NCI-H2196 treated with DMSO at 0.1 percent for 48 hours (cell line): ENCODE measurements at regions not wholly inside any gene's neighbourhood (a gene's known extent, or its start where the extent isn't known, plus 50 kb on each side); places are given as distances from the start of the nearest gene placed in this dataset.

Experiments used
- DNase-seq: peaks from one replicate; lab custom pipeline; 2025; ENCODE audit not compliant: unreplicated experiment; lab: John Stamatoyannopoulos, UW

DNA sequence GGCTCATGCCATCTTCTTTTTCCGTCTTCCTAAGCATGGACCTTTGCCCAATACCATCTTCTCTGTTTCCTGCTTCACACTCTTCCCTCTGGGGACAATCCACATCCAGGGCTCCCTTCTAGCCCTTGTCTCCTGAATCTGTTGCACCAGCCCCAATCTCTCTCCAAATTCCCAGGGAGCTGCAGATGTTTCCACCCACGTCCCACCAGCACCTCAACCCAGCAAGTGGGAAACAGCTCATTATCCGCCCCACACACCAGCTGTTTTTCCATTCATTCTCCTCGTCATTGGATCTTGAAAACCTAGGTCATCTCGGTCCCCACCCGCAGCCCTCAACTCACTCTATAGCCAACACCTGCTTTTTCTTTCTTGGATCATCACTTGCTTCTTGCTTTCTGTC is 185.0 kb upstream of the CDYL start:
- no peak for DNase-seq

DNA sequence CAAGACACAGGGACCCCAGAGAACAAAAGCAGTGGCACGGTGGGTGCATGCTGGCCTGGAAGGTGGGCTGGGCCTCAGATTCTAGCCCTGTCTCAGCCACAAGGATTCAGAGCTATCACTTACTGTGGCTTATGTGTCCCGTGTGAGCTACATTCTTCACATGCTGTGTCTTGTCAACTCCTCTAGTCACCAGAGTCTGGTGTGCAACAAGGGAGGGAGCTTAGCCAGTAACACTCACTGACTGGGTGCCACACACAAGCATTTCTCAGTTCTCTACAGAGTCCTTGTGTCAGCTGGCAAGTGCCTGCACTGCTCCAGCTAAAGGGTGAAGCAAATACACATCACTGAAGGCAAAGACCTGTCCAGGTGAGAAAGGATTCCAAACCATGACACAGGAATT is 186.9 kb upstream of the CDYL start:
- no peak for DNase-seq

DNA sequence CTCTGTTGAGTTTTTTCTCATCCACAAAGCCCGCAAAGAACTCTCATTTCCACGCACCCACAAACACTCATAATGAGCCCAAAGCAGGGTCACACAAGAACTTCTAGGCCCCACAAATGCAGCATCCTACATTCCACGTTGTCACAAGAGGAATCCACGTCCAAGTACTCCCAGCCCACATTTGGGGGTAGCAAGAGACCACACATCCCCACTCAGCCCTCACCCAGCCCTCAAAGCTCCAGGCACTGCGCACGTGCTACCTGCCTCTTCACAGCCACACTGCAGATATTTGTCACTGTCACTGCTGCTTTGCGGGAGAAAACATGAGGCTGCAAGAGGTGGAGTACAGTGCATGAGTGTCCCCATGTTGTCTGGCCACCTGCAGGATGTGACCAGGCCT is 187.6 kb upstream of the CDYL start:
- DNase-seq, result no peak

DNA sequence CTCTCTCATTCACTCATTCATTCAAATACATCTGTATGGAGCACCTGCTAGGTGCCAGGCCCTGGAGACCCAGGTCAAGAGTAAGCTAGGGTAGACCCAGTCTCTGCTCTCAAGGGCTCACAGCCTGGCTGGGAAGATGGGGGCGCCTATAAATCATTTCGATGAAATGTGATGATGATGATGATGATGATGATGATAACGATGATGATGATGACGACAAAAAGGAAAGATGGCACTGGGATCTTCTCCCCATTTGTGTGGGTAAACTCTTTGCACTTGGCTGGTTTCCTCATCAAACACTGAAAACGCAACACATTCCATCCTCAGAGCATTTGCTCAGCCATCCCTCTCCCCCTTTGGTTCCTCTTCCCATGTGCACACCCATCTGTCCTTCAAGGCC is 188.0 kb upstream of the CDYL start:
- no peak for DNase-seq

DNA sequence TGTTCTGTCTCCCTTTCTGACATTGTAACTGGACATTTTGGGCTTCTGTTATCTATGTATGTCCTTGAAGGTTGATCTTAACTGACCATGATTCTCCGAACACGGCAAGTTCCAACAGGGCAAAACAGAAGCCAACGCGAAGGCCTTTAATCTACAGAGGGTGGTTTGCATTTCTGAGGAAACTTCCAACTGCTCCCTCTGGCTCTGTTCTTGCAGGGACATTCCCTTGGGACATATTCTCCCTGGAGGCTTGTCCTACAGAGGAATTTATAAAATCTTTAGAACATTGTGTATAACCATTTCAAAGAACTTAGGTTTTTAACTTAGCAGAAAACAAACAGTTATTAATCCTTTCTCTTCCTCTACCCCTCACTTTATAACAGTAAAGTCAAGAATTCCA is 189.0 kb upstream of the CDYL start:
- DNase-seq, result no peak

DNA sequence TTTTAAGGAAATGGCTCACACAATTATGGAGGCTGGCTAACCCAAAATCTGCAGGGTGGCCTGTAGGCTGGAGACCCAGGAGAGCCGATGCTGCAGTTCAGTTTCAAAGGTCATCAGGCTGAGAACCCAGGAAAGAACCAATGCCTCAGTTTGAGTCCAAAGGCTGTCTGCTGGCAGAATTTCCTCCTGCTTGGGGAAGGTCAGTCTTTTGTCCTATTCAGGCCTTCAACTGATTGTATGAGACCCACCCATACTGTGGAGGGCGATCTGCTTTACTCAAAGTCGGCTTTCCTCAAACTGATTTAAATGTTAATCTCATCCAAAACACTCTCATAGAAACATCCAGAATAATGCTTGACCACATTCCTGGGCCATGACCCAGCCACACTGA is 189.7 kb upstream of the CDYL start:
- no peak for DNase-seq

DNA sequence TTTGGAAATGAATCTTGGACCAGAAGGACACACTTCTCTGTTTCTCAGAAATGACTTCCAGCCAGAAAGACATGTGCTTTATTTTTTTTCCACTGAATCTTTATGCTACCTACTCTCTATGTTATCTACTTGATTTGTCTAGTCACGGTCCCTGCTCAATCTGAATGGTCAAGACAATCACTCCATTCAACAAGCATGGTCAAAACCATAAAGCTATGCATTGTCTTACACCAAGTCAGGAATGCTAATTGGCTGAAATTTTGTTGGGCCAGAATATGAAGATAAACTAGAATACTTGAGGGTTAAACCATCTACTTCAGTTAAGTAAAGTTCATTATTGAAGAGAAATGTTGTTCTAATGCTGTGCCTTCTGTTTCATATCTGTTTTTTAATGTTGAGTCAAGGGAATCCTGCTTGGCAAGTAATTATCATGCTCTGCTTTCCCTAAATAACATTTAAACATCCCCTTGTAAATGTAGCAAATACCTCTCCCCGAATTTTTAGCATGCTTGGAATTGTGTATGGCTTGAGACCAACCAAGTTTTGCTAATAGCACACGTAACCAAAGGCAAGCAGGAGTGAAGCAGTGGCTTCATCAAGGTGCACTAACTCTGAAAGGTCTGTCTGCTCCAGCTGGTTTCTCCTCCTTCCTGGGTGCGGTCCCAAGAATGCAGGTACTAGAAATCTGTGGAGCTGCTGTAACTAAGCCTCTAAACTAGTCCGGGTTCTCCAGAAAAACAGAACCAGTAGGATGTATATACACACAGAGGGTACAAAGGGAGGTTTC is 190.3 kb upstream of the CDYL start:
- DNase-seq, result no peak

DNA sequence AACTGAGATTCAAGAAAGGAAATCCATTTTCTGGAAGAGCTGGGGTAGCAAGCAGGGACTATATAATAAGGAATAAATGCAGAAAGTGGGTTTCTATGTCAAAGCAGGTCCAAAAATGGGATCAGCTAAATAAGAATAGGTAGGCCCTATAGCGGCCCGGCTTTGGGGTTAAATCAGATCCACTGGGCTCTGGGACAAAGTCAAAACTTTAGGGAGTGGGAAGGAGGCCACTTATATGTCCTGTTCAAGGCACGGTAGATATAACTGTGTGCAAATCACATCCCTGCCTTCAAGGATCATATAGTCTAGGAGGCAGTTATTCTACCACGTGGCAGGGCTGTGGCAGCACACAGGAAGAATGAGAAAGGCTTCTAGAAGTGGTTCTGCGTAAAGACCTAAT is 191.4 kb upstream of the CDYL start:
- no peak for DNase-seq

DNA sequence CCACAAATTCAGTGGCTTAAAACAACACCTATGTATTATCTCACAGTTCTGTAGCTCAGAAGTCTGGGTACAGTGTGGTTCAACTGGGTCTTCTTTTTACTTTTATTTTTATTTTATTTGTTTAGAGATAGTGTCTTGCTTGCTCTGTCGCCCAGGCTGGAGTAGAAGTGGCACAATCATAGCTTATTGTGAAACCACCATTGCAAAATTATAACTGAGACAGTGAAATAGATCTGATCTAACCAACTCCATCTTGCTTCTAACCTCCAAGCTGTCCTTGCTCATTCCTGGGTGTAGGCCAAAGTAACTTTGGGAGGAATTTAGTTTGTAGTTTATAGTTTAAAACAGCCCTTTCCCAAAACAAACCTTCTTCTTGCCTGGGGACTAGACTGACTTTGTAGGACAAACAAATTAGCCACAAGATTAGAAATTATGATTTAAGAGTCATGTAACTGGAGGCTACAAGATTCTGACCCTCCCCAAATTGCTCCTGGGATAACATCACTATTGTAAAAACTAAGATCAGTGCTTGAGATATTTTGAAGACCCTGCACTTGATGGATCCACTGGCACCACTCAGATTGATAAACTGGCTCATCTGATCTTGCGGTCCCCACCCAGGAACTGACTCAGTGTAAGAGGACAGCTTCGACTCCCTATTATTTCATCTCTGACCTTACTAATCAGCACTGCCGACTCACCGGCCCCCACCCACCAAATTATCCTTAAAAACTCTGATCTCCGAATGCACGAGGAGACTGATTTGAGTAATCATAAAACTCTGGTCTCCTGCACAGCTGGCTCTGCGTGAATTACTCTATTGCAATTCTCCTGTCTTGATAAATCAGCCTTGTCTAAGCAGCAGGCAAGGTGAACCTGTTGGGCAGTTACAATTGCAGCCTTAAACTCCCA is 193.4 kb upstream of the CDYL start:
- DNase-seq, result no peak

DNA sequence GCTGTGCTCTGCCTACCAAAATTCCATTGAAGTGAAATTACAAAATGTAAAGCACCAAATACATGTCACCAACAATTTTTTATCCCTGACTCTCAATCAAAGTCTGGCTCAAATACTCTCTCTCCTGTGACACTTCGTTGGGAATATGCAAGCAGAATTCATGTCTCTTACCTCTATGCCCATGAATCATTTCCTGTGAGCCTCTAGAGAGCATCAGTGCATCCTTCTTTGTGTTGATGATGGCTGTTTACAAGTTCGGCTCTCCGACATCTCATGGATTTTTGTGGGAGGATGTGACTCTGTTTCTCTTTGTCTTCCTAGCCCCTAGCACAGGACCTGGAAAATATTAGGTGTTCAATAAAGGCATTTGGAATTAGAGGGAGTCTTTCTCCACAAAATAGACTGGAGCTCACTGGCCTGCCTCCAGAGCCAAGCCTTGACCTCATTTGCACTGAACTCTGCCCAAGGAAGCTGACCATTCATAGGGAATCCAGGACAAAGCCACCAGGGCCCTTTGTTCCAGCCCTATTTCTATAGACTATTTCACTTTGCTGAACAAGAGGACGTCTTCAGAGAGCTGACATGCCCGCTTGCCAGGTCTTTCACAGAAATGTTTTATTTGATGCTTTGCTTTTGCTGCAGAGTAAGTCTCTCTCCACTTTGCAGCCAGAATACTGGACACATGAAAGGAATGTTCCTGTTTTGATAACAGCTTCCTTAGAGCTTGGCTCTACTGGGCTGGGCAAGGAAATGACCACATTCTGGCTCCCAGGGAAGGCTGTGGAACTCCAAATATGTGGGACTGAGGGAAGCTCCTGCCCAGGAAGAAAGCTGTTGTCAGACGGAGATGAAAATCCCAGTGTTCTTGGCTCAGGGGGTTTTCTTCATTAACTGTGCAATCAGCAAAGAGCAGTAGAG is 194.5 kb upstream of the CDYL start:
- DNase-seq, result no peak

DNA sequence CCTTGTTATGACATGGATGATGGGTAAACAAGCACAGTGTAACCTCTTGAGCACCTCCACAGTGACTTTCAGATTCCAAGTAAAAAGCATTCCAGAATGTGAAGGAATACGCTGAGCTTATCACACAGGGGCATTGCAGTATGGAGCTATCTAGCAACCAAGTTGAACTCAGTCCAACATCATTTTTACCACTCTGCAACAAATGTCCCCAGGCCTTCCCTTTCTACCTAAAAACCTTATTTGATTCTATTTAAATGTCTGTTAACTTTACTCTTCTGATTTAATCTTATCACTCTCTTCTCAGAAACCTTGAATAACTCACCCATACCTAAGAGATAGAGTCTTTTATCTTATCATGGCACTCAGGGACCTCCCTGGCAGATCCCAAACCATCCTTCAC is 195.8 kb upstream of the CDYL start:
- DNase-seq, result no peak

DNA sequence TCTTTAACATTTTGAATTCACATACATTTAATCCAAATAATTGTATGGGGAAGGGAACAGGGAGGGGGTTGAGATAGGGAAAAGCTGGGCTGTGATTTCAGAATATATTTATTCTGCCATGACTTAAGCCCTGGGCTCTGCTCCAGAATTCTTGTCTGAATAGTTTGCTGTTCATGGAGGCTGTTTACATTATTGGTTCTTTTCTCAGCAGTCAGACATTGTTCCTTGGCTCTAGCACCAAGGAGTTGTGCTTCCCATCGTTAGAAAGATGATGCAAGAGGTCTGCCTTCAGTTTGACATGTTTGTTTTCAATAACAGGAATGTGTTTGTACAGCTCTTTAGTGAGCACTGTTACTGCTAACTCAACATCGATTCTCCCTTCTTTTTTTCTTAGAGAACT is 198.8 kb upstream of the CDYL start:
- no peak for DNase-seq

DNA sequence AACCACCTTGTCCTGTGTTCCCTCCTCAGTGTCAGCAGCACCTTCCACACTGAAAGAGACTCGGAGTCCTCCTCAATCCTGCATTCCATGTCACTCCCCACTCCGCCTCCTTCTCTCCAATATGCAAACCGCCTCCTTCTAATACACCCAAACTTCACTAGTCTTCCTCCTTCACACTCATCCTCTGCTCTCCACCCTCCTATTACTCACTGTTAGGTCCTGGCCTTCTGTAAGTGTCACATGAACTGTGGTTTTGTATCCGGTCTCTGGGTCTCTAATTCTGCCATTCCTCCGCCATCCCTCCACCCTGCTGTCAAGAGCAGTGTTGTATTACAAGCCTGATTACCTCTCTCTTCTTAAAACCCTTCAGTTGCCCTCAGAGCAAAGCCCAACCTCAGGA is 200.5 kb upstream of the CDYL start:
- DNase-seq, result no peak

DNA sequence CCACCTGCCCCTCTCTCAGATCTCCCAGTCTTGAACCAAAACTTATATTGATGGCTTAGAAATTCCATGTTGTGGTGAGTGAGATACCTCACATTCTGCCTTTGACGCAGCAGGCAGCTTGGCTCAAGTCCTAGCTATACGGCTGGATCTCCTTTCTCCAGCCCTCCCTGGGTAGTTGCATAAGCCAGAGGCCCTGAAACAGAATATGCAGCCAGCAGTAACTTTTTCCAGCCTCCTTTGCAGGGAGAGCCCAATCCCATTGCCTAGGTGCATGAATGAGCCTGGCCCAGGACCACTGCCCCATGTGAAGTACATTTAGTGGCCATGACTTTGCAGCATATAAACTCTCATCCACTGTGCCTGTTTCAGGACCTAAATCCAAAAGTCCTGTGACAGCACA is 202.2 kb upstream of the CDYL start:
- DNase-seq, result no peak

DNA sequence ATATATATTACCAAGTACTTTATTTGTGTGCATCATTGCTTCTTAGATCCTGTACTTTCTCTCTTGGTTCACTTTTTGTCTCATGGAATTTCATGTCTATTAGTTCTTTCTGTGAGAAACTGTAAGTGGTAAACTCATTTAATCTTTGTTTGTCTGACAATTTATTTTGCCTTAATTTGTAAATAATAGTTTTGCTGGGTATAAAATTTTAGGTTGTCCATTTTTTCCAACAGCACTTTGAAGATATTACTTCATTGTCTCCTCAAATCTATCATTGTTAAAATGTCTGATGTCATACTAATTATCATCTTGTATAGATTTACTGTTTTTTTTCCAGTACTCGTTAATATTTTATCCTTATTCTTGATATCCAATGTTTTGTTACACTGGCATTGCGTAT is 205.2 kb upstream of the CDYL start:
- no peak for DNase-seq

DNA sequence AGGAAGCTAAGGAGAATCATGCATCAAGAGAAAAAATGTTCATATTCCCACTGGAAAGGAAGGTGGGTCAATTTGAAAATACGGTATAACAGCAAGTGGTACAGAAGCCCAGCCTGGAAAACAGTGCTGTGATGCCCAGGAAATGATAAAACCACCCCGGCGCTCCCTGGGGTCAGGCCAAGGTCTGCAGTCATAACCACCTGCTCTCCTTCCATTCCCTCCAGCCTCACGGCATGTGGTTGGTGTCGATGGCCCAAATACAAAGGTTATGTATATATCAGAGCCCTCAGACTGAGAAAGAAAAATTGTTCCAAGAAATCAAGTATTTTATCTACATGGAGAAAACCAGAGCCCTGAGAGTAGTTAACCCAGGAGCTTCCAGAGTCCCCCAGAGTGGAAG is 208.1 kb upstream of the CDYL start:
- no peak for DNase-seq

DNA sequence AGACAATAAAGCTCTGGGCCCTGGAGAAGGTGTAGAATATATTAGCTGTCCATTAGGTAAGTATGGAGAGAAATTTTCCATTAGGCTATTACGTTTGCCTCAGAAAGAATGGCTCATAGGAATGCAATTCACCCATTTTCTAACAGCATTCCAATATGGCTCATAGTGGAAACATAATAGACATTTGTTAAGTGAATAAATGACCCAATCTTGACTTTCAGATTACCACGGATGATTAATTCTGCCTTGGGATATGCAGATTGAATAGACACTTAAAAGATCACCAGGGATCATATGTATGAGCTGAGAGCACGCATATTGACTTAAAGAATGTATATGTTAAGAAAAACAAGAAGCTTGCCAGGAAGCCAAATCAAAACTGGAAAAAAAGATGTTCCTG is 209.1 kb upstream of the CDYL start:
- DNase-seq, result no peak

DNA sequence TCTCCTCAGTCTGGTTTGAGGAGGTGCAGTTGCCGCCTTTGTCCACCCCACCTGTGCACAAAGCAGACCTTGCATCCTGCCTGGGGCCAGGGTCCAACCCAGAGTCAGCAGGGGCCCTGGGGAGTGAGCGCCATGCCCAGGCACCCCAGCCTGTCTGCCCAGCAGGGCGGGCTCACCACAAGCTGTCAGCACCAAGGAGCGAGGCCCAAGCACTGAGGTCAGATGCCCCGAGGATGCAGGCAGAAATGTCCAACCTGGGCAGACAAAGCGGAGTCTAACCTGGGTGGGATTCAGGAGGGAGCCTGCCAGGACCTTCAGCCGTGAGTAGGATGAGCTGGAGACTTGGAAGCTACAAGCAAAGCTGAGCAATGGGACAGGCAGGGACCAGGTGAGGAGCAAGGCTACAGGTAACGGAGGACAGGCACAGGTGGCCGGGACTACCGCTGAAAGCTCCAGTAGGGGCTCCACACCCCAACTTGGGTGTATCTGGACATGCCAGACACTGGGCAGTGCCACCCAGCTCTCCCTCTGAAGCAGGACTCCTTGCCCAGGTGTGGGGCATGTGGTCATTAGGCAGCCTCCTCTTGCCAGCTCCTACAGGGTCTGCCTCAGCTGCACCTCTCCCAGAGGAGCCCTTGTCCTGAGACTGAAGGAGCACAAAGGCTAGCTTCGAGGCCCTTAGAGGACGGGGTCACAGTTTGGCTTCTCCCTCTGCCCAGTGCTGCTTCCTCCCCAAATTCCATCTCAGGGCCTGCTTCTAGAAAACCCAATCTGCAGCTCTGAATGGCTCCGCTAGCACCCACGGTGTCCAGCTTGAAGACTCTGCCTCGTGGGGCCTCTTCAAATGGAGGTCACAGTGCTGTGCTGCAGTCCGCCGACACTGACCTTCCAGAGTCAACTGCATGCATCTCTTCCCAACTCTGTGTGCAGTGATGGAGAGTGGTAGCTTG is 210.6 kb upstream of the CDYL start:
- DNase-seq, result no peak

DNA sequence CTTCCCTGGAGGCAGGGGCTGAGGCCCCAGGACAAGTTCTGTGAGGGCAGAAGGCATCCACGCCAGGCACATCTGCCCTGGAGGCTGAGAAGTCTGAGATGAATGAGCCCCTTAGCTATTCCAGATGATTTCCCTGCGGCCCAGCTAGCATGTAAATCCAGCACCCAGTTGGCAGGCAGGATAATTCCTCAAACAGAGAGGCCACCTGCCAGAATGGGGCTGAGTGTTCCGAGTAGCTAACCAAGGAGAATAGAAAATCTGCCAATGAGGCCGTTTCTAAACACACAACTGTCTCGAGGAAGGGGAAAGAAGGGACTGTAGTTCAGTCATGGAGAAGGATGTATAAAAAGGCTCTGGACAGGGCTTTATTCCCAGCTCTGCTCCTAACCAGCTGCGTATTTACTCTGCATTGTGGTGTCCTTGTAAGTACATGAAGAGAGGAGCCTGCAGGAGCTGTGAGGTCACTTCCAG is 211.4 kb upstream of the CDYL start:
- no peak for DNase-seq

DNA sequence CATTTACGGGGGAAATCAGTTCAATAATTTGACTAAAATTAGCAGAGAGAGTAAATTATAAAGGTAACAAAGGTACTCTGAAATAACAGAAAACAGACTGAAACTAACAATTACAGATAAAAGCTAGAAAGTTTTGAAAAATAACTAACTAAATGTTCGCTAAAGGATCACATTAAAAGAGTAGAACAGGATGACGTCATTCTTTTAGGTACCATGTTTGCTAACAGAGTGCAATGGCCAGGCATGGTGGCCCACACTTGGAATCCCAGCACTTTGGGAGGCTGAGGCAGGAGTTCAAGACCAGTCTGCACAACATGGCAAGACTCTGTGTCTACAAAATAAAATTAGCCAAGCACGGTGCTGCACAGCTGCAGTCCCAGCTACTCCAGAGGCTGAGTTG is 212.3 kb upstream of the CDYL start:
- DNase-seq, result no peak
